Fibroblast of the conjunctiva (primary cell): ENCODE measurements at regions not wholly inside any gene's neighbourhood (a gene's known extent, or its start where the extent isn't known, plus 50 kb on each side); places are given as distances from the start of the nearest gene placed in this dataset.

Source experiments
- DNase-seq: peaks from one replicate; pipeline ENCODE4 v3.0.0-alpha.2; 2010; ENCODE audit warnings: low read depth

- DNase-seq: no peak
Observed at GRCh38 chr4:20643631-20644030, 56.6 kb upstream of the PACRGL start.

- DNase-seq: no peak
Observed at GRCh38 chr4:20645236-20645635, 55.0 kb upstream of the PACRGL start.

GRCh38 chr4:20646287-20646686, 54.0 kb upstream of the PACRGL start:
- DNase-seq: no peak
